ENCODE measurements at regions not wholly inside any gene's neighbourhood (a gene's known extent, or its start where the extent isn't known, plus 50 kb on each side); places are given as distances from the start of the nearest gene placed in this dataset.

DNA sequence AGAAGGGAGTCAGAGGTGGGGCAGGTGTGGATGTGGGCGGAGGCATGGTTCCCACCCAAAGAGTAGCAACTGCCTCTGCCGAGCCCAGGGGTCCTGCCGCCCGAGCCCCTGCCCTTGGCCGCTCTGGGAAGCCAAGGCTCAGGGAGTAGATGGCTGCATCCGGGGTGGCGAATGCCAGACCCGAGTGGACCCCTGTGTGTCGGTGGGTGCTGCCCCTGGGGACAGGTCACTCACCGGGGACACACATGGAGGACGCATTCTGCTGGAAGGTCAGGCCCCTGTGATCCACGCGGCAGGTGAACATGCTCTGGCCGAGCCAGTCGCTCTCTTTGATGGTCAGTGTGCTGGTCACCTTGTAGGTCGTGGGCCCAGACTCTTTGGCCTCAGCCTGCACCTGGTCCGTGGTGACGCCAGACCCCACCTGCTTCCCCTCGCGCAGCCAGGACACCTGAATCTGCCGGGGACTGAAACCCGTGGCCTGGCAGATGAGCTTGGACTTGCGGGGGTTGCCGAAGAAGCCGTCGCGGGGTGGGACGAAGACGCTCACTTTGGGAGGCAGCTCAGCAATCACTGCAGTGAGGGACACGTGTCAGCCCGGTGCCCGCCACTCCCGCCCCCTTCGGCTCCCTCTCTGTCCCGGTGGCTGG is 329.0 kb downstream of the TMEM121 start:
- Histone ChIP-seq H3K4me1 (ENCODE audit: insufficient read depth, low read length) (no peaks in the 10 kb centered on the region), H3K9ac (ENCODE audit: low read length) (no peak overlapping the region), H3K27ac (ENCODE audit: low read depth, low read length) (no peak overlapping the region), H3K27me3 (ENCODE audit: insufficient read depth, low read length) (no peaks in the 10 kb centered on the region), H3K4me2 (ENCODE audit: low read length) (no peak overlapping the region), H3K36me3 (ENCODE audit: insufficient read depth, low read length) (no peaks in the 10 kb centered on the region), H2AFZ (ENCODE audit: low read depth, low read length) (no peak overlapping the region), H3K9me3 (ENCODE audit: insufficient read depth, low read depth, low read length) (peaks cover 16% of the 10 kb centered on the region), H3K79me2 (ENCODE audit: insufficient read depth, low read length) (no peaks in the 10 kb centered on the region), H3K4me3 (ENCODE audit: insufficient read depth, low read depth, low read length) (no peak overlapping the region), H4K20me1 (ENCODE audit: insufficient read depth, low read length) (no peaks in the 10 kb centered on the region)
- no peak overlapping the region for H3K27ac Mint-ChIP-seq (ENCODE audit: unreplicated experiment)
- peaks cover 20% of the 10 kb centered on the region for H3K9me3 Mint-ChIP-seq (ENCODE audit: unreplicated experiment)
- H3K36me3 Mint-ChIP-seq (ENCODE audit: low read depth, unreplicated experiment), result no peaks in the 10 kb centered on the region
- H3K4me1 Mint-ChIP-seq (ENCODE audit: low read depth, unreplicated experiment), result no peaks in the 10 kb centered on the region
- H3K4me3 Mint-ChIP-seq (ENCODE audit: unreplicated experiment), result no peak overlapping the region
- FAIRE-seq, result no peak
- H3K27me3 Mint-ChIP-seq (ENCODE audit: low read depth, unreplicated experiment), result no peaks in the 10 kb centered on the region
- DNase-seq (ENCODE audit: low read depth), result no peak
- no peak for TF ChIP-seq EZH2 (IDR thresholded peaks at IDR 0.05; ENCODE audit: insufficient read depth, low read length)
- TF ChIP-seq, protein P1, sequence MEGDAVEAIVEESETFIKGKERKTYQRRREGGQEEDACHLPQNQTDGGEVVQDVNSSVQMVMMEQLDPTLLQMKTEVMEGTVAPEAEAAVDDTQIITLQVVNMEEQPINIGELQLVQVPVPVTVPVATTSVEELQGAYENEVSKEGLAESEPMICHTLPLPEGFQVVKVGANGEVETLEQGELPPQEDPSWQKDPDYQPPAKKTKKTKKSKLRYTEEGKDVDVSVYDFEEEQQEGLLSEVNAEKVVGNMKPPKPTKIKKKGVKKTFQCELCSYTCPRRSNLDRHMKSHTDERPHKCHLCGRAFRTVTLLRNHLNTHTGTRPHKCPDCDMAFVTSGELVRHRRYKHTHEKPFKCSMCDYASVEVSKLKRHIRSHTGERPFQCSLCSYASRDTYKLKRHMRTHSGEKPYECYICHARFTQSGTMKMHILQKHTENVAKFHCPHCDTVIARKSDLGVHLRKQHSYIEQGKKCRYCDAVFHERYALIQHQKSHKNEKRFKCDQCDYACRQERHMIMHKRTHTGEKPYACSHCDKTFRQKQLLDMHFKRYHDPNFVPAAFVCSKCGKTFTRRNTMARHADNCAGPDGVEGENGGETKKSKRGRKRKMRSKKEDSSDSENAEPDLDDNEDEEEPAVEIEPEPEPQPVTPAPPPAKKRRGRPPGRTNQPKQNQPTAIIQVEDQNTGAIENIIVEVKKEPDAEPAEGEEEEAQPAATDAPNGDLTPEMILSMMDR (IDR thresholded peaks at IDR 0.05; ENCODE audit: insufficient read depth, low read depth, low read length), result no peak

DNA sequence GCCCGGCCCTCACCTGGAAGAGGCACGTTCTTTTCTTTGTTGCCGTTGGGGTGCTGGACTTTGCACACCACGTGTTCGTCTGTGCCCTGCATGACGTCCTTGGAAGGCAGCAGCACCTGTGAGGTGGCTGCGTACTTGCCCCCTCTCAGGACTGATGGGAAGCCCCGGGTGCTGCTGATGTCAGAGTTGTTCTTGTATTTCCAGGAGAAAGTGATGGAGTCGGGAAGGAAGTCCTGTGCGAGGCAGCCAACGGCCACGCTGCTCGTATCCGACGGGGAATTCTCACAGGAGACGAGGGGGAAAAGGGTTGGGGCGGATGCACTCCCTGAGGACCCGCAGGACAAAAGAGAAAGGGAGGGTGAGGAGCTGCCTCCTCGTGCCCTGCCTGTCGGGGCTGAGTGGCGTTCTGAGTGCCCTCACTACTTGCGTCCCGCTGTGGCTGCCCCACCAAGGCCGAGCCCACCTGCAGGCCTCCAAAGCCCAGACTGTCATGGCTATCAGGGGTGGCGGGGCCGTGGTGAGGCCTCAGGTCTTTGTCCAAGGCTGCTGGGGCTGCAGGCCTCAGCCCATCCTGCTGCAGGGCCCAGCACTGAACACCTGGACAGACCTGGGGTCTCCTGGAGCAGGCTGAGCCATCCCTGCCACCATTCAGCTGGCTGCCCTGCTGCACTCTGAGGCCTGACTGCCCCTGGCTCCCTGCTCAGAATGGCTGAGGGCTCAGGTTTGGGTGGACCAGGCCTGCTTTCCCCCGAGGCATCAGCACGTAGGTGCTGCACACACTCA is 329.7 kb downstream of the TMEM121 start:
- Histone ChIP-seq H3K9ac (ENCODE audit: low read length) (no peak overlapping the region), H3K4me1 (ENCODE audit: insufficient read depth, low read length) (no peaks in the 10 kb centered on the region), H3K27ac (ENCODE audit: low read depth, low read length) (no peak overlapping the region), H3K79me2 (ENCODE audit: insufficient read depth, low read length) (no peaks in the 10 kb centered on the region), H3K9me3 (ENCODE audit: insufficient read depth, low read depth, low read length) (peaks cover 16% of the 10 kb centered on the region), H3K4me3 (ENCODE audit: insufficient read depth, low read depth, low read length) (no peak overlapping the region), H3K27me3 (ENCODE audit: insufficient read depth, low read length) (no peaks in the 10 kb centered on the region), H3K4me2 (ENCODE audit: low read length) (no peak overlapping the region), H3K36me3 (ENCODE audit: insufficient read depth, low read length) (no peaks in the 10 kb centered on the region), H2AFZ (ENCODE audit: low read depth, low read length) (no peak overlapping the region), H4K20me1 (ENCODE audit: insufficient read depth, low read length) (no peaks in the 10 kb centered on the region)
- DNase-seq (ENCODE audit: low read depth), result no peak
- Mint-ChIP-seq H3K27me3 (ENCODE audit: low read depth, unreplicated experiment) (no peaks in the 10 kb centered on the region), H3K4me1 (ENCODE audit: low read depth, unreplicated experiment) (no peaks in the 10 kb centered on the region), H3K4me3 (ENCODE audit: unreplicated experiment) (no peak overlapping the region), H3K36me3 (ENCODE audit: low read depth, unreplicated experiment) (no peaks in the 10 kb centered on the region), H3K9me3 (ENCODE audit: unreplicated experiment) (peaks cover 22% of the 10 kb centered on the region), H3K27ac (ENCODE audit: unreplicated experiment) (no peak overlapping the region)
- FAIRE-seq, result no peak
- TF ChIP-seq EZH2 (IDR thresholded peaks at IDR 0.05; ENCODE audit: insufficient read depth, low read length), result no peak
- TF ChIP-seq, protein P1 (IDR thresholded peaks at IDR 0.05; ENCODE audit: insufficient read depth, low read depth, low read length), result no peak
